ENCODE measurements at regions not wholly inside any gene's neighbourhood (a gene's known extent, or its start where the extent isn't known, plus 50 kb on each side); places are given as distances from the start of the nearest gene placed in this dataset.

DNA sequence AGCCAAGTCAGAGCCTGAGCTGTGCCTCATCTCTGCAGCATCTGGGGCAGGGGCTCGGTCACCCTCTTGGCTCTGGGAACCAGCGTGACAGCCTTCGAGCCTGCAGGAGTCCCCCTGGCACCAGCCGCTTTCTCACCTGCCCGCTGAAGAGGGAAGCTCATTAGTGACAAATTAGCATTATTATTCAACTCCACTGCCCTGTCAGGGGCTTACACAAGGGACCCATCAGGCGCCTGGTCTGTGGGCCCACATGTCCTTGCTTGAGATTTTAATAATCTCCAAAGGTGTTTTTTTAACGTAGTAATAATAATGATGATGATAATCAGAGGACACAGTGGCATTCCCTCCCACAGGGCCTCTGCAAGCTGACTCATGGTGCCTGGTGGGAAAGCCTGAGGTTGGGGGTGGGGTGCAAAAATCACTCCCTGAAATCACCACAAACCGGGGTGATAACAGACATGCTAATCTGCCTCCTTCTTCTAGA is 98.1 kb upstream of the IGSF21 start:
- TF ChIP-seq, protein P1, sequence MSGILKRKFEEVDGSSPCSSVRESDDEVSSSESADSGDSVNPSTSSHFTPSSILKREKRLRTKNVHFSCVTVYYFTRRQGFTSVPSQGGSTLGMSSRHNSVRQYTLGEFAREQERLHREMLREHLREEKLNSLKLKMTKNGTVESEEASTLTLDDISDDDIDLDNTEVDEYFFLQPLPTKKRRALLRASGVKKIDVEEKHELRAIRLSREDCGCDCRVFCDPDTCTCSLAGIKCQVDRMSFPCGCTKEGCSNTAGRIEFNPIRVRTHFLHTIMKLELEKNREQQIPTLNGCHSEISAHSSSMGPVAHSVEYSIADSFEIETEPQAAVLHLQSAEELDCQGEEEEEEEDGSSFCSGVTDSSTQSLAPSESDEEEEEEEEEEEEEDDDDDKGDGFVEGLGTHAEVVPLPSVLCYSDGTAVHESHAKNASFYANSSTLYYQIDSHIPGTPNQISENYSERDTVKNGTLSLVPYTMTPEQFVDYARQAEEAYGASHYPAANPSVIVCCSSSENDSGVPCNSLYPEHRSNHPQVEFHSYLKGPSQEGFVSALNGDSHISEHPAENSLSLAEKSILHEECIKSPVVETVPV (CRISPR knock-in tag; IDR thresholded peaks at IDR 0.05), result no peak
- TF ChIP-seq ZNF70 (CRISPR knock-in tag; IDR thresholded peaks at IDR 0.05) (no peak), ZFP3 (CRISPR knock-in tag; IDR thresholded peaks at IDR 0.05) (no peak), ARNTL (CRISPR knock-in tag; IDR thresholded peaks at IDR 0.05; ENCODE audit: borderline replicate concordance, low read depth) (no peak)
- TF ChIP-seq, protein P2, sequence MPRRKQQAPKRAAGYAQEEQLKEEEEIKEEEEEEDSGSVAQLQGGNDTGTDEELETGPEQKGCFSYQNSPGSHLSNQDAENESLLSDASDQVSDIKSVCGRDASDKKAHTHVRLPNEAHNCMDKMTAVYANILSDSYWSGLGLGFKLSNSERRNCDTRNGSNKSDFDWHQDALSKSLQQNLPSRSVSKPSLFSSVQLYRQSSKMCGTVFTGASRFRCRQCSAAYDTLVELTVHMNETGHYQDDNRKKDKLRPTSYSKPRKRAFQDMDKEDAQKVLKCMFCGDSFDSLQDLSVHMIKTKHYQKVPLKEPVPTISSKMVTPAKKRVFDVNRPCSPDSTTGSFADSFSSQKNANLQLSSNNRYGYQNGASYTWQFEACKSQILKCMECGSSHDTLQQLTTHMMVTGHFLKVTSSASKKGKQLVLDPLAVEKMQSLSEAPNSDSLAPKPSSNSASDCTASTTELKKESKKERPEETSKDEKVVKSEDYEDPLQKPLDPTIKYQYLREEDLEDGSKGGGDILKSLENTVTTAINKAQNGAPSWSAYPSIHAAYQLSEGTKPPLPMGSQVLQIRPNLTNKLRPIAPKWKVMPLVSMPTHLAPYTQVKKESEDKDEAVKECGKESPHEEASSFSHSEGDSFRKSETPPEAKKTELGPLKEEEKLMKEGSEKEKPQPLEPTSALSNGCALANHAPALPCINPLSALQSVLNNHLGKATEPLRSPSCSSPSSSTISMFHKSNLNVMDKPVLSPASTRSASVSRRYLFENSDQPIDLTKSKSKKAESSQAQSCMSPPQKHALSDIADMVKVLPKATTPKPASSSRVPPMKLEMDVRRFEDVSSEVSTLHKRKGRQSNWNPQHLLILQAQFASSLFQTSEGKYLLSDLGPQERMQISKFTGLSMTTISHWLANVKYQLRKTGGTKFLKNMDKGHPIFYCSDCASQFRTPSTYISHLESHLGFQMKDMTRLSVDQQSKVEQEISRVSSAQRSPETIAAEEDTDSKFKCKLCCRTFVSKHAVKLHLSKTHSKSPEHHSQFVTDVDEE (CRISPR knock-in tag; IDR thresholded peaks at IDR 0.05), result no peak
- TF ChIP-seq, protein P3, sequence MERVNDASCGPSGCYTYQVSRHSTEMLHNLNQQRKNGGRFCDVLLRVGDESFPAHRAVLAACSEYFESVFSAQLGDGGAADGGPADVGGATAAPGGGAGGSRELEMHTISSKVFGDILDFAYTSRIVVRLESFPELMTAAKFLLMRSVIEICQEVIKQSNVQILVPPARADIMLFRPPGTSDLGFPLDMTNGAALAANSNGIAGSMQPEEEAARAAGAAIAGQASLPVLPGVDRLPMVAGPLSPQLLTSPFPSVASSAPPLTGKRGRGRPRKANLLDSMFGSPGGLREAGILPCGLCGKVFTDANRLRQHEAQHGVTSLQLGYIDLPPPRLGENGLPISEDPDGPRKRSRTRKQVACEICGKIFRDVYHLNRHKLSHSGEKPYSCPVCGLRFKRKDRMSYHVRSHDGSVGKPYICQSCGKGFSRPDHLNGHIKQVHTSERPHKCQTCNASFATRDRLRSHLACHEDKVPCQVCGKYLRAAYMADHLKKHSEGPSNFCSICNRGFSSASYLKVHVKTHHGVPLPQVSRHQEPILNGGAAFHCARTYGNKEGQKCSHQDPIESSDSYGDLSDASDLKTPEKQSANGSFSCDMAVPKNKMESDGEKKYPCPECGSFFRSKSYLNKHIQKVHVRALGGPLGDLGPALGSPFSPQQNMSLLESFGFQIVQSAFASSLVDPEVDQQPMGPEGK (CRISPR knock-in tag; IDR thresholded peaks at IDR 0.05; ENCODE audit: borderline replicate concordance), result no peak
- TF ChIP-seq, protein P4, sequence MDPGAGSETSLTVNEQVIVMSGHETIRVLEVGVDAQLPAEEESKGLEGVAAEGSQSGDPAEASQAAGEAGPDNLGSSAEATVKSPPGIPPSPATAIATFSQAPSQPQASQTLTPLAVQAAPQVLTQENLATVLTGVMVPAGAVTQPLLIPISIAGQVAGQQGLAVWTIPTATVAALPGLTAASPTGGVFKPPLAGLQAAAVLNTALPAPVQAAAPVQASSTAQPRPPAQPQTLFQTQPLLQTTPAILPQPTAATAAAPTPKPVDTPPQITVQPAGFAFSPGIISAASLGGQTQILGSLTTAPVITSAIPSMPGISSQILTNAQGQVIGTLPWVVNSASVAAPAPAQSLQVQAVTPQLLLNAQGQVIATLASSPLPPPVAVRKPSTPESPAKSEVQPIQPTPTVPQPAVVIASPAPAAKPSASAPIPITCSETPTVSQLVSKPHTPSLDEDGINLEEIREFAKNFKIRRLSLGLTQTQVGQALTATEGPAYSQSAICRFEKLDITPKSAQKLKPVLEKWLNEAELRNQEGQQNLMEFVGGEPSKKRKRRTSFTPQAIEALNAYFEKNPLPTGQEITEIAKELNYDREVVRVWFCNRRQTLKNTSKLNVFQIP (CRISPR knock-in tag; IDR thresholded peaks at IDR 0.05; ENCODE audit: borderline replicate concordance, low read depth), result no peak
